ENCODE measurements at regions not wholly inside any gene's neighbourhood (a gene's known extent, or its start where the extent isn't known, plus 50 kb on each side); places are given as distances from the start of the nearest gene placed in this dataset.

- no peak for TF ChIP-seq POLR2A (IDR thresholded peaks at IDR 0.05)
- TF ChIP-seq, protein P1, sequence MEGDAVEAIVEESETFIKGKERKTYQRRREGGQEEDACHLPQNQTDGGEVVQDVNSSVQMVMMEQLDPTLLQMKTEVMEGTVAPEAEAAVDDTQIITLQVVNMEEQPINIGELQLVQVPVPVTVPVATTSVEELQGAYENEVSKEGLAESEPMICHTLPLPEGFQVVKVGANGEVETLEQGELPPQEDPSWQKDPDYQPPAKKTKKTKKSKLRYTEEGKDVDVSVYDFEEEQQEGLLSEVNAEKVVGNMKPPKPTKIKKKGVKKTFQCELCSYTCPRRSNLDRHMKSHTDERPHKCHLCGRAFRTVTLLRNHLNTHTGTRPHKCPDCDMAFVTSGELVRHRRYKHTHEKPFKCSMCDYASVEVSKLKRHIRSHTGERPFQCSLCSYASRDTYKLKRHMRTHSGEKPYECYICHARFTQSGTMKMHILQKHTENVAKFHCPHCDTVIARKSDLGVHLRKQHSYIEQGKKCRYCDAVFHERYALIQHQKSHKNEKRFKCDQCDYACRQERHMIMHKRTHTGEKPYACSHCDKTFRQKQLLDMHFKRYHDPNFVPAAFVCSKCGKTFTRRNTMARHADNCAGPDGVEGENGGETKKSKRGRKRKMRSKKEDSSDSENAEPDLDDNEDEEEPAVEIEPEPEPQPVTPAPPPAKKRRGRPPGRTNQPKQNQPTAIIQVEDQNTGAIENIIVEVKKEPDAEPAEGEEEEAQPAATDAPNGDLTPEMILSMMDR (IDR thresholded peaks at IDR 0.05), result no peak
These were observed 153.2 kb downstream of the TGFB2 start for GRCh38 chr1:218498056-218498938.

All from uterus (tissue), 2 donors.